Hematopoietic multipotent progenitor cell treated with erythropoietin and hydrocortisone succinate and interleukin-3 and kit ligand, for 6 days (in vitro differentiated cells): ENCODE measurements at regions not wholly inside any gene's neighbourhood (a gene's known extent, or its start where the extent isn't known, plus 50 kb on each side); places are given as distances from the start of the nearest gene placed in this dataset.

Experiments
- DNase-seq: peaks from one replicate; pipeline ENCODE4 v3.0.0-alpha.2; 2015

- no peak for DNase-seq
These were observed 235.1 kb upstream of the CFAP20DC start for GRCh38 chr3:59284926-59285325.

GRCh38 chr3:59280113-59280512, 230.3 kb upstream of the CFAP20DC start:
- DNase-seq: no peak

- no peak for DNase-seq
These were observed 228.0 kb upstream of the CFAP20DC start for GRCh38 chr3:59277816-59278215.

GRCh38 chr3:59277201-59277600, 227.4 kb upstream of the CFAP20DC start:
- DNase-seq: no peak

GRCh38 chr3:59273976-59274375, 224.2 kb upstream of the CFAP20DC start:
- no peak for DNase-seq

GRCh38 chr3:59271971-59272370, 222.1 kb upstream of the CFAP20DC start:
- DNase-seq: no peak

- DNase-seq: no peak
These were observed 221.1 kb upstream of the CFAP20DC start for GRCh38 chr3:59270921-59271320.

GRCh38 chr3:59270209-59270608, 220.4 kb upstream of the CFAP20DC start:
- no peak for DNase-seq

GRCh38 chr3:59268170-59268569, 218.3 kb upstream of the CFAP20DC start:
- DNase-seq: no peak

GRCh38 chr3:59267021-59267420, 217.2 kb upstream of the CFAP20DC start:
- no peak for DNase-seq

- no peak for DNase-seq
These were observed 216.7 kb upstream of the CFAP20DC start for GRCh38 chr3:59266551-59266950.

GRCh38 chr3:59265566-59265965, 215.7 kb upstream of the CFAP20DC start:
- no peak for DNase-seq

GRCh38 chr3:59264366-59264765, 214.5 kb upstream of the CFAP20DC start:
- no peak for DNase-seq

- DNase-seq: no peak
These were observed 213.3 kb upstream of the CFAP20DC start for GRCh38 chr3:59263152-59263551.

- no peak for DNase-seq
These were observed 212.3 kb upstream of the CFAP20DC start for GRCh38 chr3:59262076-59262498.

GRCh38 chr3:59261009-59261408, 211.2 kb upstream of the CFAP20DC start:
- no peak for DNase-seq

- no peak for DNase-seq
These were observed 208.9 kb upstream of the CFAP20DC start for GRCh38 chr3:59258550-59259260.

GRCh38 chr3:59257506-59257905, 207.7 kb upstream of the CFAP20DC start:
- no peak for DNase-seq

- no peak for DNase-seq
These were observed 206.4 kb upstream of the CFAP20DC start for GRCh38 chr3:59256230-59256629.

- no peak for DNase-seq
These were observed 205.2 kb upstream of the CFAP20DC start for GRCh38 chr3:59254976-59255375.

- no peak for DNase-seq
These were observed 204.6 kb upstream of the CFAP20DC start for GRCh38 chr3:59254433-59254832.

- no peak for DNase-seq
These were observed 203.7 kb upstream of the CFAP20DC start for GRCh38 chr3:59253523-59253922.

- DNase-seq: no peak
These were observed 202.0 kb upstream of the CFAP20DC start for GRCh38 chr3:59251869-59252268.

GRCh38 chr3:59250600-59250999, 200.8 kb upstream of the CFAP20DC start:
- no peak for DNase-seq

- DNase-seq: no peak
These were observed 200.0 kb upstream of the CFAP20DC start for GRCh38 chr3:59249698-59250361.
